ENCODE measurements at regions not wholly inside any gene's neighbourhood (a gene's known extent, or its start where the extent isn't known, plus 50 kb on each side); places are given as distances from the start of the nearest gene placed in this dataset.

DNA sequence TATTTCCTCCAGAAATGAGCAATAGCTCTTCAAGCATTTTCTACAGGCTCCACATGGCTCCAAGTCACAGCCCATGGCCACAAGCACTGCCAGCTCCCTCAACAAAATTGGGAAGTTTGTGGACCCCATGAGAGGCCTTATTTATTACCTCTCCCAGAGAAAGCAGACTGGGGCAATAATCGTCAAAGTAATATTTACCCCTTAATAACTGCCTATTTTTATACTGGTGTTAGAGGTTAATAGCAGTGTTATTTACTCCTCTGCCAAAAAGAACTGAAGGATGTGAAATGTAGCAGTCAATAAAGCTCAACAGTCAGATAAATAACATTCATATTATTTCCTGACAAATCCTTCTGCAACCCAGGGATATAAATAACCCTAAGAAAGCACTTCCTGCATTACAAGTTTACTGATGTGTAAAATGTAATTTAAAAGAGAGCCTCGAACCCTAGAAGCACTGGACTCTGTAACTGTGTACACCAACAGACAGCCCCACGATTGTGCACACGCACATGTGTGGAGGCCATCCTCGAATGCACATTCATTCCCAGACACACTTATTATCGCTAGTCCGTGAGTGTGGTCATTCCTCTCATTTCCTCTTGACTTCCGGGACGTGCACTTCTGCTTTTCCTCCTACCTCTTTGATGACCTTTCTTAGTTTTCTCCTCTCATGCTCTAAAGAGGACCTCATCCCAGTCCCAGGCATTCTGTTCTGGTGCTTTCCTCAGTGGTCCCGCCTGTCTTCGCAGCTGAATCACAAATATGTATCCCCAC lies 157.4 kb downstream of the EVX1 start:
- no peak overlapping the region for H2AFZ ChIP-seq (ENCODE audit: low read length)
- H3K4me2 ChIP-seq (ENCODE audit: low read depth, low read length, poor library complexity, severe bottlenecking) = no peak overlapping the region
- no peaks in the 10 kb centered on the region for H3K9me2 ChIP-seq (replicated peaks; ENCODE audit: low read depth, low read length)
- TF ChIP-seq CTCF (conservative IDR thresholded peaks at IDR 0.05; ENCODE audit: low read length) (no peak), EZH2phosphoT487 (IDR thresholded peaks at IDR 0.05; ENCODE audit: borderline replicate concordance) (no peak)
- no peaks in the 10 kb centered on the region for H3K4me1 ChIP-seq (ENCODE audit: insufficient read depth, low read length, poor library complexity, severe bottlenecking)
- no peaks in the 10 kb centered on the region for H3K79me2 ChIP-seq (ENCODE audit: insufficient read depth, low read length)
- no peaks in the 10 kb centered on the region for H3K9me3 ChIP-seq (ENCODE audit: insufficient read depth, low read depth, low read length)
- no peaks in the 10 kb centered on the region for H4K20me1 ChIP-seq (ENCODE audit: insufficient read depth, low read length, poor library complexity, severe bottlenecking)
- H3K4me3 ChIP-seq (ENCODE audit: low read length, poor library complexity, severe bottlenecking) = no peak overlapping the region
- no peak overlapping the region for H3K9ac ChIP-seq (ENCODE audit: low read depth, low read length, poor library complexity, severe bottlenecking)
- no peaks in the 10 kb centered on the region for H3K36me3 ChIP-seq (ENCODE audit: insufficient read depth, low read length)
- H3F3A ChIP-seq (ENCODE audit: low read depth) = no peaks in the 10 kb centered on the region
- H3K27me3 ChIP-seq (ENCODE audit: insufficient read depth, low read length, poor library complexity, severe bottlenecking) = no peaks in the 10 kb centered on the region

DNA sequence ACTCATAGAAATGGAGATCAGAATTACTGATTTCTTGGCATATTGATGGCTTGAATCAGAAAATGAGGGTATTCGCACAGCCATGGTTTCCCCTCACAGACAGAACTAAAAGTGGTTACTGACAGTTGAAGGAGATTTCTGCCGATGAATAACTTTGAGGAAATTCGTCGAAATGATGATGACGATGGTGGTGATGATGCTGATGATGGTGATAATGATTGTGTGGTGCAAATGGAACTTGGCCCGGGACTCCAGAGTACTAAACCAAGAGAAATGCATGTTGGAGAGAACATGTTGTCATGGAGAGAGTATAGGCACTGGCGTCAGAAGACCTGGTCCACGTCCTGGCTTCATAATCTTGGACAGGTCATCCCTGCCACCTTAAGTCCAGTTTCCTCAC lies 163.2 kb downstream of the EVX1 start:
- Histone ChIP-seq H3K9me3 (ENCODE audit: insufficient read depth, low read depth, low read length) (no peaks in the 10 kb centered on the region), H4K20me1 (ENCODE audit: insufficient read depth, low read length, poor library complexity, severe bottlenecking) (no peaks in the 10 kb centered on the region), H3K4me1 (ENCODE audit: insufficient read depth, low read length, poor library complexity, severe bottlenecking) (no peaks in the 10 kb centered on the region), H3K9ac (ENCODE audit: low read depth, low read length, poor library complexity, severe bottlenecking) (no peak overlapping the region), H3K4me2 (ENCODE audit: low read depth, low read length, poor library complexity, severe bottlenecking) (no peak overlapping the region), H3K79me2 (ENCODE audit: insufficient read depth, low read length) (no peaks in the 10 kb centered on the region), H3K4me3 (ENCODE audit: low read length, poor library complexity, severe bottlenecking) (no peak overlapping the region), H3K36me3 (ENCODE audit: insufficient read depth, low read length) (no peaks in the 10 kb centered on the region), H3K27me3 (ENCODE audit: insufficient read depth, low read length, poor library complexity, severe bottlenecking) (no peaks in the 10 kb centered on the region), H3K9me2 (replicated peaks; ENCODE audit: low read depth, low read length) (no peaks in the 10 kb centered on the region), H2AFZ (ENCODE audit: low read length) (no peak overlapping the region), H3F3A (ENCODE audit: low read depth) (no peaks in the 10 kb centered on the region)
- TF ChIP-seq EZH2phosphoT487 (IDR thresholded peaks at IDR 0.05; ENCODE audit: borderline replicate concordance) (no peak), CTCF (conservative IDR thresholded peaks at IDR 0.05; ENCODE audit: low read length) (no peak)

DNA sequence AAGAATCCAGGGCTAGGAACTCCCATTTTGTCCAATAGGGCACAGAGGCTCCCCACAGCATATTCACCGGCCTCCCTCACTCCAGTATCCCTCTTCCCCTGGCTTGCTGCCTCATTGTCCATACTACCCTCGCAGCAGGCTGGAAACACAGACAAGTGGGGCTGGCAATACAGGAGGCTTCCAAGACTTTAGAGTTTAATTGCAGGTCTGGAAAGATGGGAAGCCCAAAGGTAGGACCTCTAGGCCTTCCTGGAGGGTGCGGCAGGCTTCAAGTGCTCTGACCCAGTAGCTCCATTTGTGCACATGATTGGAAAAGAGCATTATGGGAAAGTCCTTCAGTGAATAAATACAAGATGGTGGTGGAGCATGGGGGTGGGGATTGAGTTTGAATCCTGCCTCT lies 166.7 kb downstream of the EVX1 start:
- Histone ChIP-seq H3K4me3 (ENCODE audit: low read length, poor library complexity, severe bottlenecking) (no peak overlapping the region), H3K79me2 (ENCODE audit: insufficient read depth, low read length) (no peaks in the 10 kb centered on the region), H3K4me2 (ENCODE audit: low read depth, low read length, poor library complexity, severe bottlenecking) (no peak overlapping the region), H3F3A (ENCODE audit: low read depth) (no peaks in the 10 kb centered on the region), H3K9me3 (ENCODE audit: insufficient read depth, low read depth, low read length) (no peaks in the 10 kb centered on the region), H3K9ac (ENCODE audit: low read depth, low read length, poor library complexity, severe bottlenecking) (no peak overlapping the region), H3K9me2 (replicated peaks; ENCODE audit: low read depth, low read length) (no peaks in the 10 kb centered on the region), H3K4me1 (ENCODE audit: insufficient read depth, low read length, poor library complexity, severe bottlenecking) (no peaks in the 10 kb centered on the region), H4K20me1 (ENCODE audit: insufficient read depth, low read length, poor library complexity, severe bottlenecking) (no peaks in the 10 kb centered on the region), H3K36me3 (ENCODE audit: insufficient read depth, low read length) (no peaks in the 10 kb centered on the region), H2AFZ (ENCODE audit: low read length) (no peak overlapping the region), H3K27me3 (ENCODE audit: insufficient read depth, low read length, poor library complexity, severe bottlenecking) (no peaks in the 10 kb centered on the region)
- TF ChIP-seq EZH2phosphoT487 (IDR thresholded peaks at IDR 0.05; ENCODE audit: borderline replicate concordance) = no peak
- no peak for TF ChIP-seq CTCF (conservative IDR thresholded peaks at IDR 0.05; ENCODE audit: low read length)
